HEK293 (cell line): ENCODE measurements at regions not wholly inside any gene's neighbourhood (a gene's known extent, or its start where the extent isn't known, plus 50 kb on each side); places are given as distances from the start of the nearest gene placed in this dataset.

Experiments
- GLI2 ChIP-seq: fragments of 450-650 bp; formaldehyde crosslinking; IDR thresholded peaks from 2 replicates; pipeline ENCODE4; 2017; ENCODE audit warnings: missing biosample characterization, missing genetic modification characterization, low read depth, borderline replicate concordance
- HOXA7 ChIP-seq: sonication (generic); formaldehyde crosslinking; IDR thresholded peaks from 2 replicates; pipeline ENCODE4 v1.8.1; 2022; ENCODE audit warnings: missing genetic modification reagents, borderline replicate concordance
- MZF1 ChIP-seq: fragments of 450-650 bp; formaldehyde crosslinking; IDR thresholded peaks from 2 replicates; pipeline ENCODE4 v1.5.1; 2017; ENCODE audit warnings: missing biosample characterization, missing genetic modification characterization, borderline replicate concordance
- ZNF121 ChIP-seq: fragments of 450-650 bp; formaldehyde crosslinking; IDR thresholded peaks from 2 replicates; pipeline ENCODE4 v1.5.1; 2016; ENCODE audit warnings: missing biosample characterization, missing genetic modification characterization
- ZNF292 ChIP-seq: fragments of 450-650 bp; formaldehyde crosslinking; IDR thresholded peaks from 2 replicates; pipeline ENCODE4 v1.5.1; 2016; ENCODE audit warnings: low read depth, missing biosample characterization, missing genetic modification characterization, borderline replicate concordance
- ZNF510 ChIP-seq: fragments of 450-650 bp; formaldehyde crosslinking; IDR thresholded peaks from 2 replicates; pipeline ENCODE4 v1.5.1; 2018; ENCODE audit warnings: mild to moderate bottlenecking, missing genetic modification characterization, missing biosample characterization; ENCODE audit not compliant: insufficient replicate concordance
- ZNF514 ChIP-seq: fragments of 450-650 bp; formaldehyde crosslinking; IDR thresholded peaks from 2 replicates; pipeline ENCODE4 v1.5.1; 2016; ENCODE audit warnings: missing biosample characterization, missing genetic modification characterization
- ZNF596 ChIP-seq: fragments of 450-650 bp; IDR thresholded peaks from 2 replicates; pipeline ENCODE4 v1.5.0; 2018; ENCODE audit warnings: missing biosample characterization, mild to moderate bottlenecking, missing genetic modification characterization, moderate library complexity
- TF ChIP-seq, protein P1 (sequence below): fragments of 450-650 bp; formaldehyde crosslinking; IDR thresholded peaks from 2 replicates; pipeline ENCODE4 v1.5.1; 2016; ENCODE audit warnings: missing biosample characterization, missing genetic modification characterization
- TF ChIP-seq, protein P2 (sequence below): fragments of 450-650 bp; formaldehyde crosslinking; conservative IDR thresholded peaks from 2 replicates; pipeline ENCODE4 v1.5.1; 2016; ENCODE audit warnings: low read depth, missing biosample characterization, missing genetic modification characterization
- TF ChIP-seq, protein P3 (sequence below): fragments of 450-650 bp; formaldehyde crosslinking; IDR thresholded peaks from 2 replicates; pipeline ENCODE4 v1.5.1; 2016; ENCODE audit warnings: missing biosample characterization, missing genetic modification characterization
- TF ChIP-seq, protein P4 (sequence below): fragments of 450-650 bp; formaldehyde crosslinking; IDR thresholded peaks from 2 replicates; pipeline ENCODE4 v1.5.1; 2017; ENCODE audit warnings: missing biosample characterization, missing genetic modification characterization

DNA sequence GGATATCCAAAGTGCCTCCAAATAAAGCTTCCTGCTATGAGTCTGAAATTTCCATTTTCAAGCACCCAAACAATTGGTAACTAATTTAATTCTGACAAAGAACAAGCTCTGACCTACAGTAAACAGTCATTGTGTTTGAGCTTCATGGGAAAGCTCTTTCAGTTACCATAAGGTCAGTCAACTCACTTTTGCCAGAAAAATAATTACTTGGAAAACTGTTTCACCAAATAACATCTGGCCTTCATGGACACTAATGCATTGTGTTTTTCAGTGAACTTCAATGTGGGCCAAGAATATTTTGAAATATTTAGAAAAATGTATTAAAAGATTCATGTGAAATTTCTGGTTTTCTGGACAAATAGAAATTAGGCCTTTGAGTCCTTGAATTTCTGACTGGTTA lies 369.9 kb downstream of the GALR1 start:
- TF ChIP-seq, protein P1, sequence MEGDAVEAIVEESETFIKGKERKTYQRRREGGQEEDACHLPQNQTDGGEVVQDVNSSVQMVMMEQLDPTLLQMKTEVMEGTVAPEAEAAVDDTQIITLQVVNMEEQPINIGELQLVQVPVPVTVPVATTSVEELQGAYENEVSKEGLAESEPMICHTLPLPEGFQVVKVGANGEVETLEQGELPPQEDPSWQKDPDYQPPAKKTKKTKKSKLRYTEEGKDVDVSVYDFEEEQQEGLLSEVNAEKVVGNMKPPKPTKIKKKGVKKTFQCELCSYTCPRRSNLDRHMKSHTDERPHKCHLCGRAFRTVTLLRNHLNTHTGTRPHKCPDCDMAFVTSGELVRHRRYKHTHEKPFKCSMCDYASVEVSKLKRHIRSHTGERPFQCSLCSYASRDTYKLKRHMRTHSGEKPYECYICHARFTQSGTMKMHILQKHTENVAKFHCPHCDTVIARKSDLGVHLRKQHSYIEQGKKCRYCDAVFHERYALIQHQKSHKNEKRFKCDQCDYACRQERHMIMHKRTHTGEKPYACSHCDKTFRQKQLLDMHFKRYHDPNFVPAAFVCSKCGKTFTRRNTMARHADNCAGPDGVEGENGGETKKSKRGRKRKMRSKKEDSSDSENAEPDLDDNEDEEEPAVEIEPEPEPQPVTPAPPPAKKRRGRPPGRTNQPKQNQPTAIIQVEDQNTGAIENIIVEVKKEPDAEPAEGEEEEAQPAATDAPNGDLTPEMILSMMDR (tag by site-specific recombination), result no peak
- TF ChIP-seq ZNF292 (tag by site-specific recombination) (no peak), ZNF514 (no peak), GLI2 (tag by site-specific recombination) (no peak), MZF1 (tag by site-specific recombination) (no peak), ZNF121 (tag by site-specific recombination) (no peak), ZNF596 (tag by site-specific recombination) (no peak), ZNF510 (tag by site-specific recombination) (no peak), HOXA7 (CRISPR knock-in tag) (no peak)
- TF ChIP-seq, protein P2, sequence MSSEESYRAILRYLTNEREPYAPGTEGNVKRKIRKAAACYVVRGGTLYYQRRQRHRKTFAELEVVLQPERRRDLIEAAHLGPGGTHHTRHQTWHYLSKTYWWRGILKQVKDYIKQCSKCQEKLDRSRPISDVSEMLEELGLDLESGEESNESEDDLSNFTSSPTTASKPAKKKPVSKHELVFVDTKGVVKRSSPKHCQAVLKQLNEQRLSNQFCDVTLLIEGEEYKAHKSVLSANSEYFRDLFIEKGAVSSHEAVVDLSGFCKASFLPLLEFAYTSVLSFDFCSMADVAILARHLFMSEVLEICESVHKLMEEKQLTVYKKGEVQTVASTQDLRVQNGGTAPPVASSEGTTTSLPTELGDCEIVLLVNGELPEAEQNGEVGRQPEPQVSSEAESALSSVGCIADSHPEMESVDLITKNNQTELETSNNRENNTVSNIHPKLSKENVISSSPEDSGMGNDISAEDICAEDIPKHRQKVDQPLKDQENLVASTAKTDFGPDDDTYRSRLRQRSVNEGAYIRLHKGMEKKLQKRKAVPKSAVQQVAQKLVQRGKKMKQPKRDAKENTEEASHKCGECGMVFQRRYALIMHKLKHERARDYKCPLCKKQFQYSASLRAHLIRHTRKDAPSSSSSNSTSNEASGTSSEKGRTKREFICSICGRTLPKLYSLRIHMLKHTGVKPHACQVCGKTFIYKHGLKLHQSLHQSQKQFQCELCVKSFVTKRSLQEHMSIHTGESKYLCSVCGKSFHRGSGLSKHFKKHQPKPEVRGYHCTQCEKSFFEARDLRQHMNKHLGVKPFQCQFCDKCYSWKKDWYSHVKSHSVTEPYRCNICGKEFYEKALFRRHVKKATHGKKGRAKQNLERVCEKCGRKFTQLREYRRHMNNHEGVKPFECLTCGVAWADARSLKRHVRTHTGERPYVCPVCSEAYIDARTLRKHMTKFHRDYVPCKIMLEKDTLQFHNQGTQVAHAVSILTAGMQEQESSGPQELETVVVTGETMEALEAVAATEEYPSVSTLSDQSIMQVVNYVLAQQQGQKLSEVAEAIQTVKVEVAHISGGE (tag by site-specific recombination), result no peak
- TF ChIP-seq, protein P3, sequence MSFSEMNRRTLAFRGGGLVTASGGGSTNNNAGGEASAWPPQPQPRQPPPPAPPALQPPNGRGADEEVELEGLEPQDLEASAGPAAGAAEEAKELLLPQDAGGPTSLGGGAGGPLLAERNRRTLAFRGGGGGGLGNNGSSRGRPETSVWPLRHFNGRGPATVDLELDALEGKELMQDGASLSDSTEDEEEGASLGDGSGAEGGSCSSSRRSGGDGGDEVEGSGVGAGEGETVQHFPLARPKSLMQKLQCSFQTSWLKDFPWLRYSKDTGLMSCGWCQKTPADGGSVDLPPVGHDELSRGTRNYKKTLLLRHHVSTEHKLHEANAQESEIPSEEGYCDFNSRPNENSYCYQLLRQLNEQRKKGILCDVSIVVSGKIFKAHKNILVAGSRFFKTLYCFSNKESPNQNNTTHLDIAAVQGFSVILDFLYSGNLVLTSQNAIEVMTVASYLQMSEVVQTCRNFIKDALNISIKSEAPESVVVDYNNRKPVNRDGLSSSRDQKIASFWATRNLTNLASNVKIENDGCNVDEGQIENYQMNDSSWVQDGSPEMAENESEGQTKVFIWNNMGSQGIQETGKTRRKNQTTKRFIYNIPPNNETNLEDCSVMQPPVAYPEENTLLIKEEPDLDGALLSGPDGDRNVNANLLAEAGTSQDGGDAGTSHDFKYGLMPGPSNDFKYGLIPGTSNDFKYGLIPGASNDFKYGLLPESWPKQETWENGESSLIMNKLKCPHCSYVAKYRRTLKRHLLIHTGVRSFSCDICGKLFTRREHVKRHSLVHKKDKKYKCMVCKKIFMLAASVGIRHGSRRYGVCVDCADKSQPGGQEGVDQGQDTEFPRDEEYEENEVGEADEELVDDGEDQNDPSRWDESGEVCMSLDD, result no peak
- TF ChIP-seq, protein P4, sequence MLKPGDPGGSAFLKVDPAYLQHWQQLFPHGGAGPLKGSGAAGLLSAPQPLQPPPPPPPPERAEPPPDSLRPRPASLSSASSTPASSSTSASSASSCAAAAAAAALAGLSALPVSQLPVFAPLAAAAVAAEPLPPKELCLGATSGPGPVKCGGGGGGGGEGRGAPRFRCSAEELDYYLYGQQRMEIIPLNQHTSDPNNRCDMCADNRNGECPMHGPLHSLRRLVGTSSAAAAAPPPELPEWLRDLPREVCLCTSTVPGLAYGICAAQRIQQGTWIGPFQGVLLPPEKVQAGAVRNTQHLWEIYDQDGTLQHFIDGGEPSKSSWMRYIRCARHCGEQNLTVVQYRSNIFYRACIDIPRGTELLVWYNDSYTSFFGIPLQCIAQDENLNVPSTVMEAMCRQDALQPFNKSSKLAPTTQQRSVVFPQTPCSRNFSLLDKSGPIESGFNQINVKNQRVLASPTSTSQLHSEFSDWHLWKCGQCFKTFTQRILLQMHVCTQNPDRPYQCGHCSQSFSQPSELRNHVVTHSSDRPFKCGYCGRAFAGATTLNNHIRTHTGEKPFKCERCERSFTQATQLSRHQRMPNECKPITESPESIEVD (tag by site-specific recombination), result no peak
